GM12891 (cell line): ENCODE measurements at regions not wholly inside any gene's neighbourhood (a gene's known extent, or its start where the extent isn't known, plus 50 kb on each side); places are given as distances from the start of the nearest gene placed in this dataset.

ENCODE experiments used
- POLR2A ChIP-seq: IDR thresholded peaks from 2 replicates; pipeline ENCODE4 v1.6.1; 2011; ENCODE audit warnings: low read depth, low read length, control low read depth
- POLR2AphosphoS5 ChIP-seq: IDR thresholded peaks from 2 replicates; pipeline ENCODE4 v1.6.1; 2011; ENCODE audit warnings: low read depth, low read length, control low read depth
- POU2F2 ChIP-seq: IDR thresholded peaks from 2 replicates; pipeline ENCODE4 v1.6.1; 2011; ENCODE audit warnings: low read depth, mild to moderate bottlenecking, control low read depth, low read length, moderate library complexity
- TAF1 ChIP-seq: IDR thresholded peaks from 2 replicates; pipeline ENCODE4 v1.6.1; 2011; ENCODE audit warnings: low read depth, low read length, control low read depth

DNA sequence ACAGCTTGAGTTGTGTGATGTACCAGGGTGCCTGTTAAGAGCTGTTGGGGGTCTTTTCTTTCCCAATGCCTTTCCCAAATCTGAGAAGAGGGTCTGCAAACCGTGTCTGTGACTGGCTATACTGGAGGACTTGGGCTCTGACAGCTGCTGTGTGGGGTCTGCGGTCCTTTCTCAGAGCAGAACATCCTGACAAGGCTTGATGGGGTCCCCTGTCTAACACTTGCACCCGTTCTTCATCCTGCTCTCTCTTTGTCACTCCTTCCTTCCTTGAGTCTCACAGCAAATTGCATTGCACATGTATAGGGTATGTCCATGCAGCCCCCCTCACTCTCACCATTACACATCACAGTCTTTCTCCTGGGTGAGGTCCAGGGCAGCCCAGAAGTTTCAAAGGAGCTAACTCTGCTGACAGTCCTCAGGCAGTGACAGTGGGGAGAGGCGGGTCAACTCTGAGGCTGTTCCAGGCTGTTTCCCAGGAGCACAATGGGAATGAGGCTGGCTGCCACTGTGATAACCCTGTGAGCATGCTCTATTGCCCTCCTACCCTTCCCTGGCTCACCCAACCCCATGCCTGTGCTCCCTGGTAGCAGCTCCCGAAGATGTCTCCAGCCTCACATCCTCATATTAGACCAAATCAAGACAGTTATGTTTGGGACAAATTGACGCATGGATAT, 163.2 kb upstream of the GGTLC1 start:
- TF ChIP-seq POLR2A = no peak
- TF ChIP-seq POLR2AphosphoS5 = no peak
- no peak for TF ChIP-seq TAF1
- no peak for TF ChIP-seq POU2F2
